Epidermal melanocyte (primary cell): ENCODE measurements at regions not wholly inside any gene's neighbourhood (a gene's known extent, or its start where the extent isn't known, plus 50 kb on each side); places are given as distances from the start of the nearest gene placed in this dataset.
"Not testable (repeated sequence)": the region's sequence is repeated elsewhere in the genome, so short reads cannot be mapped to it uniquely, and the experiment has no call there.

Experiments
- DNase-seq: peaks from one replicate; pipeline ENCODE4 v3.0.0; 2011; ENCODE audit warnings: low spot score; ENCODE audit not compliant: insufficient read length

DNA sequence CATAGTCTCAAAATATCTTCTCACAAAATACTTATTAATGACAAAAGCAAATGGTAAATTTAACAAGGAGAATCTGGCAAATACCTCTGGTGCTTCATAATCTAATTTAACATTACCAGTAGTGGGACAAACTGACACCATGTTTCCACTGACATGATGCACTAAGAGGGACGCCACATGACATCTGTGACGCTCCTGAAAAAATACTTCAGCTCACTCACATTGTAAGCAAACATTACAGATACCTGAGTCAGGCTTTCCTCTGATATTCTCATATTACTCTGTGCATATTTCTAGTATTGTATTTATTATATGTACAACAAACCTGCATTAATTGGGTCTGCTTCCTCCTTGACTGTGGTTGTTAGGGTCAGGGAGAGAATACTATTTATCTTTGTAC, 56.7 kb upstream of the OSMR start:
- DNase-seq, result no peak

DNA sequence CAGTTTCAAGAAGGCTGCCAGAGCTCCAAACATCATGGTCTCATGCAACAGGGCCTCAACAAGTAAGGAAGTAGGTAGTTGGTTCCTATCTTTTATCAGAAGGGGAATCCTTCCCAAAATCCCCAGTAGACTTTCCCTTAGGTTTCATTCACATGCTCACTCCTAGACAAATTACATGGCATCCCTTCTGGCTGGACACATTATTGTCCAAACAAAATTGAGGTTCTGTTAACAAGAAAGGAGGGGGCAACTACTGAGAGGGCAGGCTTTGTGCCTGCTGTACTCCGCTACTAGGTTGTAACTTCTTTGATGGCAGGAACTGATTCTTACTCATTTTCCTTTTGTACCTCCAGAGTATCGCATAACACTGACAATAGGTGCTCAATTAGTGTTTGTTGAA, 56.0 kb upstream of the OSMR start:
- no peak for DNase-seq

DNA sequence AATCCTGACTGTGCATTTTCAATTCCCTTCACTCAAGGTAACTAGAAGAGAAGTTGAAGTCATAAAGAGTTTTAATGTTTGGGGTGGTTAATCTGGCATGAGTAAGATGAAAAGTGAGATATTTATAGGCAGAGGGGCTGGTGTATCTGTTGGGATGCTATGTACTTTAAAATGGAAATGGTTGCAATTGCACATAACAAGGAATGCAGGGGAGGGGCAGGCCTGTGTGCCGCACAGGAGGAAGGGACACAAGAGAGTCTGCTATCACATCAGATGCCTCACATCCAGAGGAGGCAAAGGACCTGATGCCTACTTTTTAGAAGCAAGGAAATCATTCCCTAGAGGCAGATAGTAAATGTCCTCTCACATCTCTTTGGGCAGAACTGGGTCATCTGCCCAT, 55.5 kb upstream of the OSMR start:
- DNase-seq, result no peak

DNA sequence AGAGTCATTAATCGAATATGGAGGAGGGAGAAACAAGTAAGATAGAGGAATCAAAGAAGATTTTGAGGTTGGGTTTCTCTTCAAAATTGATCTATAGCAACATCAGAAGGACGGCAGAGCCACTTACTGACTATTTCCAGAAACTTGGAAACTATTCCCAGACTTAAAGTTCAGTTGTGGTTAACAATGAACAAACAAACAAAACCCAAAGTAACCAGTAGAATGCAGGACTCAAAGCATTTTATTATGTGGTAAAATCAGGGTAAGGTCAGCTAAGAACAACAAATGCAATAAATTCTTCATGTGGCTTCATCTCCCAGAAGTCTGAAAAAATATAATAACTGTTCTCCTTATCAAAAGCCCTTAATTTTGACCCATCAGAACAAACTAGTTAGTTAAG, 54.9 kb upstream of the OSMR start:
- DNase-seq, result no peak

DNA sequence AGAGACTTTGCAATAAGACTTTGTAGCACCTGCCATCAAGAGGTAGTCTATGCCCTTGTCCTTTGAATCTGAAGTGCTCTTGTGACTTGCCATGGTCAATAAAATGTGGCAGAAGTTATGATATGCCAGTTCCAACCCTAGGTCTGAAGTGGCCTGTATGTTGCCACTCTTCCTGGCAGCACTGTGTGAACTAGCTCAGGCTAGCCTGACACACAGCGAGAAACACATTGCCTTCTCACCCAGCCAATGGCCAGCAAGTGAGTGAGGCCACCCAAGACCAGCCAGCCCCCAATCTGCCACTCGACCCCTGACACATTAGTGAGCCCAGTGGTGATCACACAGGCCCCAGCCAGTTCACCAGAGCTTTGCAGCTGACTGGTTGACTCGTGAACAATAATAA, 52.7 kb upstream of the OSMR start:
- DNase-seq, result no peak

DNA sequence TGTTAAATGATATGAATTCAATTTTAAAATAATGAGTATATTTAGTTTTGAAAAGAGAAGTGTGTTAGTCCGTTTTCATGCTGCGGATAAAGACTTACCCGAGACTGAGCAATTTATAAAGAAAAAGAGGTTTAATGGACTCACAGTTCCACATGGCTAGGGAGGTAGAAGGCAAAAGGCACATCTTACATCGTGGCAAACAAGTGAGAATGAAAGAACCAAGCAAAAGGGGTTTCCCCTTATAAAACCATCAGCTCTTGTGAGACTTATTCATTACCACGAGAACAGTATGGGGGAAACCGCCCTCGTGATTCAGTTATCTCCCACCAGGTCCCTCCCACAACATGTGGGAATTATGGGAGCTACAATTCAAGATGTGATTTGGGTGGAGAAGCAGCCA, 51.8 kb upstream of the OSMR start:
- not testable (repeated sequence) for DNase-seq

DNA sequence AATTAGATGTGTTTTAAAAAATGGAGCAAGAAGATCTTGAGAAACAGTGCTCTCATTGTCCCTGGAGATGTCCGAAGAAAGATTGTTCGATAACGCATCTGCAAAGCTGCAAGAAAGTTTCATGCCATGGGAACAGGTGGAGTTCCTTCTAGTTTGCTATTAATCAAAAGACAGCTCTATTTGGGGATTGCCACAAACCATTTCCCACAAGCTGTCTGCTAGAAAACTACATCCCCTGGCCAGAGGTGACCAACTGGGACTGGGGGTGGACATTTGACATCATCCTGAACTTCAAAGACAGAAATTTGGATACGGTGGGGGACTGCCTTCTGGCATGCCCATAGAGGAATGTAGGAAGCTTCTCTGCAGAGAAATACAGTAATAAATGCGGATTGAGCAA, 50.8 kb upstream of the OSMR start:
- no peak for DNase-seq

DNA sequence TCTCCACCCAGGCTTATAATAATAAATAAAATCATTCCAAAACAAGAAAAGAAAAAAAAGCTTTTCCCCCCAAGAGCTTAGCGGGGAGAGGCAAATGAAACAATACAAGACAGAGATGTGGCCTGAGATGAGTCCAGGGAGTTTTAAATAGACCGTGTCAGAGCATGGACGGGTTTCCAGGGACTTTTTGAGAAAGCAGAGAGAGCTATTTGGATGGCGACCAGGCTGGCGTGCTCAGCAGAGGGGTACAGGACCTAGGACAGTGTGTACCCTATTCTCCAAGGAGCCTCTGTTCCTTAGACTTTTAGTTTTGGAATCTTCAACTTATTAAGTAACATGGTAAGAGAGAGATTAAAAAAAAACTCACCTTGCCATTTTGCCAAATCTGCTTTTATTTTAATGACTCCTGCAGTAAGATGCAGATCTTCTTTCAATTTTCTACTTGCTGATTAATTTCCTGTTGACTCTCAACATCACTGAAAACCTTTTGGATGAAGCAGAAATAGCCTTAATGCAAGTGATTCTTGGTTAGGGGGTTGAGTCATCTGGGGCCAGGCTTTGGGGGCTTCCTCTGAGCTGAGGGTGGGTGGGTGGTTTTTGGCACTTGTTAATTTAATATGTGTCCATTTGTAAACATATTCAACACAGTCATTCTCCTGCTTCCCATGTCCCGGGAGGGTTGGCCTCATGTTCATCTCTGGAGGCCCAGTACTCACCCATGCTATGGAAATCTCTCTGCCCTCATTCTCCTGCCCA, 49.6 kb upstream of the OSMR start:
- DNase-seq, result no peak
